ENCODE measurements at regions not wholly inside any gene's neighbourhood (a gene's known extent, or its start where the extent isn't known, plus 50 kb on each side); places are given as distances from the start of the nearest gene placed in this dataset.

DNA sequence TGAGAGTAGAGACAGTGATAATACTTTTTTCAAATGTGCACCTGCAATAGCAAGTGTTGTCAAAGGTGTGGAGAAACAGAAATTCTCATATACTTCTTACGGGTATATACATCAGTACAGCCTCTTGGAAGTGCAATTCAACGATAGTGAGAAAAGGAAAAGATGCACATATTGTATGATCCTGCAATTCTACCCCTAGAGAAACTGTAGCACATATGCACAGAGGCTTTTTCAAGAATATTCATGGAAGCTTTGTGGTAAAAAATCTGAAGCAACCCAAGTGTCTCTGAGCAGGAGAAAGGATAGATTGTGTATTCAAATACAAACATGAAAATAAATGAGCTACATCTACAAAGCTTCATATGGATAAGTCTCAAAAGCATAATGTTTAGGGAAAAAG, 94.7 kb upstream of the PREP start:
- TF ChIP-seq ZFP36L2 (CRISPR knock-in tag; IDR thresholded peaks at IDR 0.05) (no peak), ZNF562 (CRISPR knock-in tag; IDR thresholded peaks at IDR 0.05; ENCODE audit: borderline replicate concordance) (no peak), MAF1 (CRISPR knock-in tag; IDR thresholded peaks at IDR 0.05; ENCODE audit: borderline replicate concordance) (no peak), SIN3B (IDR thresholded peaks at IDR 0.05; ENCODE audit: low read length) (no peak), ZNF251 (CRISPR knock-in tag; IDR thresholded peaks at IDR 0.05) (no peak), ELF3 (CRISPR knock-in tag; IDR thresholded peaks at IDR 0.05) (no peak), SIX4 (CRISPR knock-in tag; IDR thresholded peaks at IDR 0.05) (no peak), ELF4 (CRISPR knock-in tag; IDR thresholded peaks at IDR 0.05; ENCODE audit: borderline replicate concordance) (no peak), TBX2 (CRISPR knock-in tag; IDR thresholded peaks at IDR 0.05; ENCODE audit: borderline replicate concordance) (no peak), SOX5 (CRISPR knock-in tag; IDR thresholded peaks at IDR 0.05; ENCODE audit: borderline replicate concordance) (no peak), MED8 (CRISPR knock-in tag; IDR thresholded peaks at IDR 0.05; ENCODE audit: insufficient replicate concordance) (no peak), ZNF124 (CRISPR knock-in tag; IDR thresholded peaks at IDR 0.05) (no peak), KLF12 (CRISPR knock-in tag; IDR thresholded peaks at IDR 0.05; ENCODE audit: borderline replicate concordance) (no peak)
- TF ChIP-seq, protein P1, sequence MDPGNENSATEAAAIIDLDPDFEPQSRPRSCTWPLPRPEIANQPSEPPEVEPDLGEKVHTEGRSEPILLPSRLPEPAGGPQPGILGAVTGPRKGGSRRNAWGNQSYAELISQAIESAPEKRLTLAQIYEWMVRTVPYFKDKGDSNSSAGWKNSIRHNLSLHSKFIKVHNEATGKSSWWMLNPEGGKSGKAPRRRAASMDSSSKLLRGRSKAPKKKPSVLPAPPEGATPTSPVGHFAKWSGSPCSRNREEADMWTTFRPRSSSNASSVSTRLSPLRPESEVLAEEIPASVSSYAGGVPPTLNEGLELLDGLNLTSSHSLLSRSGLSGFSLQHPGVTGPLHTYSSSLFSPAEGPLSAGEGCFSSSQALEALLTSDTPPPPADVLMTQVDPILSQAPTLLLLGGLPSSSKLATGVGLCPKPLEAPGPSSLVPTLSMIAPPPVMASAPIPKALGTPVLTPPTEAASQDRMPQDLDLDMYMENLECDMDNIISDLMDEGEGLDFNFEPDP (CRISPR knock-in tag; conservative IDR thresholded peaks at IDR 0.05), result no peak
- TF ChIP-seq, protein P2, sequence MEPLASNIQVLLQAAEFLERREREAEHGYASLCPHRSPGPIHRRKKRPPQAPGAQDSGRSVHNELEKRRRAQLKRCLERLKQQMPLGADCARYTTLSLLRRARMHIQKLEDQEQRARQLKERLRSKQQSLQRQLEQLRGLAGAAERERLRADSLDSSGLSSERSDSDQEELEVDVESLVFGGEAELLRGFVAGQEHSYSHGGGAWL (CRISPR knock-in tag; IDR thresholded peaks at IDR 0.05), result no peak
- TF ChIP-seq, protein P3, sequence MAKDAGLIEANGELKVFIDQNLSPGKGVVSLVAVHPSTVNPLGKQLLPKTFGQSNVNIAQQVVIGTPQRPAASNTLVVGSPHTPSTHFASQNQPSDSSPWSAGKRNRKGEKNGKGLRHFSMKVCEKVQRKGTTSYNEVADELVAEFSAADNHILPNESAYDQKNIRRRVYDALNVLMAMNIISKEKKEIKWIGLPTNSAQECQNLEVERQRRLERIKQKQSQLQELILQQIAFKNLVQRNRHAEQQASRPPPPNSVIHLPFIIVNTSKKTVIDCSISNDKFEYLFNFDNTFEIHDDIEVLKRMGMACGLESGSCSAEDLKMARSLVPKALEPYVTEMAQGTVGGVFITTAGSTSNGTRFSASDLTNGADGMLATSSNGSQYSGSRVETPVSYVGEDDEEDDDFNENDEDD (CRISPR knock-in tag; IDR thresholded peaks at IDR 0.05; ENCODE audit: borderline replicate concordance), result no peak
- TF ChIP-seq, protein P4, sequence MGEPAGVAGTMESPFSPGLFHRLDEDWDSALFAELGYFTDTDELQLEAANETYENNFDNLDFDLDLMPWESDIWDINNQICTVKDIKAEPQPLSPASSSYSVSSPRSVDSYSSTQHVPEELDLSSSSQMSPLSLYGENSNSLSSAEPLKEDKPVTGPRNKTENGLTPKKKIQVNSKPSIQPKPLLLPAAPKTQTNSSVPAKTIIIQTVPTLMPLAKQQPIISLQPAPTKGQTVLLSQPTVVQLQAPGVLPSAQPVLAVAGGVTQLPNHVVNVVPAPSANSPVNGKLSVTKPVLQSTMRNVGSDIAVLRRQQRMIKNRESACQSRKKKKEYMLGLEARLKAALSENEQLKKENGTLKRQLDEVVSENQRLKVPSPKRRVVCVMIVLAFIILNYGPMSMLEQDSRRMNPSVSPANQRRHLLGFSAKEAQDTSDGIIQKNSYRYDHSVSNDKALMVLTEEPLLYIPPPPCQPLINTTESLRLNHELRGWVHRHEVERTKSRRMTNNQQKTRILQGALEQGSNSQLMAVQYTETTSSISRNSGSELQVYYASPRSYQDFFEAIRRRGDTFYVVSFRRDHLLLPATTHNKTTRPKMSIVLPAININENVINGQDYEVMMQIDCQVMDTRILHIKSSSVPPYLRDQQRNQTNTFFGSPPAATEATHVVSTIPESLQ (CRISPR knock-in tag; conservative IDR thresholded peaks at IDR 0.05), result no peak
- TF ChIP-seq, protein P5, sequence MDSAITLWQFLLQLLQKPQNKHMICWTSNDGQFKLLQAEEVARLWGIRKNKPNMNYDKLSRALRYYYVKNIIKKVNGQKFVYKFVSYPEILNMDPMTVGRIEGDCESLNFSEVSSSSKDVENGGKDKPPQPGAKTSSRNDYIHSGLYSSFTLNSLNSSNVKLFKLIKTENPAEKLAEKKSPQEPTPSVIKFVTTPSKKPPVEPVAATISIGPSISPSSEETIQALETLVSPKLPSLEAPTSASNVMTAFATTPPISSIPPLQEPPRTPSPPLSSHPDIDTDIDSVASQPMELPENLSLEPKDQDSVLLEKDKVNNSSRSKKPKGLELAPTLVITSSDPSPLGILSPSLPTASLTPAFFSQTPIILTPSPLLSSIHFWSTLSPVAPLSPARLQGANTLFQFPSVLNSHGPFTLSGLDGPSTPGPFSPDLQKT (CRISPR knock-in tag; IDR thresholded peaks at IDR 0.05; ENCODE audit: borderline replicate concordance), result no peak
- Histone ChIP-seq H3K9me3 (ENCODE audit: low read length) (no peaks in the 10 kb centered on the region), H3K36me3 (replicated peaks in 1 of 2; ENCODE audit: control insufficient read depth in 1 of 2, insufficient read depth in 2 of 2, low read length in 2 of 2) (no peaks in the 10 kb centered on the region), H3K27ac (ENCODE audit: extremely low read length, insufficient read depth, low read length) (no peak overlapping the region), H2AFZ (ENCODE audit: low read length) (no peak overlapping the region), H4K20me1 (ENCODE audit: insufficient read depth, low read length) (no peaks in the 10 kb centered on the region), H3K4me2 (ENCODE audit: low read depth, low read length) (no peak overlapping the region), H3K9ac (ENCODE audit: insufficient read depth, low read depth, low read length) (no peak overlapping the region), H3K4me1 (ENCODE audit: insufficient read depth, low read length) (no peaks in the 10 kb centered on the region), H3K27me3 (ENCODE audit: control insufficient read depth in 1 of 2, insufficient read depth in 2 of 2, low read length in 2 of 2) (no peaks in the 10 kb centered on the region), H3K79me2 (ENCODE audit: insufficient read depth, low read length) (no peaks in the 10 kb centered on the region), H3K4me3 (replicated peaks in 1 of 3; ENCODE audit: insufficient read depth in 1 of 3, low read depth in 2 of 3, low read length in 3 of 3) (no peak overlapping the region)
- WGBS (ENCODE audit: low lambda C conversion rate), result 15% methylated on average over 2 of the region's 2 CpGs
- no peak for DNase-seq (ENCODE audit: low spot score)
- POLR2A ChIA-PET, result no interaction called here
- intact Hi-C loops (cut with micrococcal nuclease; ENCODE audit: unreplicated experiment), result no loop called here
- CTCF ChIA-PET (ENCODE audit: low intra/inter-chr PET ratio, low total read pairs), result no interaction called here
- ATAC-seq, result no peak
- in situ Hi-C loops (cut with HindIII; ENCODE audit: extremely low pct_ligation_motif_present, low pct_unique_long_range_greater_than_20kb), result loop anchor here (25.0 kb wide), 1 partner anchor 340 kb away; no protein-coding TSS in a partner anchor
- no peak for FAIRE-seq
- no TSS peak for BruUV-seq (replicated peaks)
